ENCODE measurements at regions not wholly inside any gene's neighbourhood (a gene's known extent, or its start where the extent isn't known, plus 50 kb on each side); places are given as distances from the start of the nearest gene placed in this dataset.

DNA sequence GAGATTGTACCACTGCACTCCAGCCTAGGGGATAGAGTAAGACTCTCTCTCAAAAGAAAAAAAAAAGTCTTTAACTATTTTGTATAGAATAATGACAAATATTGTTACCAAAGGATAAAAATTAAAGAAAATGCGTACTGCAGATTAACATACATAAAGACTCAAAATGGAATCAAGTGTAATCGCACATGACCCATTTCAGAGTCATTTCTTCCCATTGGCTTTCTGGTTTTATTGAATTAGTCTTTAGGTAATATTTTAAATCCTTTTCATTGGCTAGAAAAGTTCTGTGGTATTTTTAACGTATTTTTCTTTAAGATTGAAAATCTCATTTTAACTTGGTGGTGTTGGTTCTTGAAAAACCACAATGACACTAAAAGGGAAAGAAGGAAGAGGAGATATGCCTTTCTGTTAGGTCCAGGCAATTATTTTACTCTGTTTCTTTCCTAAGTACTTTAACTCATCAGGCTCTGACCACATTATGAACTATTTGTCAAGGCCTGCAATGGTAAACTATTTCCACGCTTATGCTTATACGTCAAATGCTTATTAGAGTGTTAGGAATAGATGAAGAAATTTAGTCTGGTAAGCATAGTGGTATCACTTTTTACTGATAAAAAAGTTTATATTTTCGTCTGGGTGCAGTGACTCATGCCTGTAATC, 52.3 kb downstream of the PLEKHG1 start:
- DNase-seq, result no peak
- H3K27ac Mint-ChIP-seq, result no peak overlapping the region
- H3K4me3 Mint-ChIP-seq, result no peak overlapping the region
- no peaks in the 10 kb centered on the region for H3K27me3 Mint-ChIP-seq (ENCODE audit: low read depth, poor library complexity)
- TF ChIP-seq, protein P1, sequence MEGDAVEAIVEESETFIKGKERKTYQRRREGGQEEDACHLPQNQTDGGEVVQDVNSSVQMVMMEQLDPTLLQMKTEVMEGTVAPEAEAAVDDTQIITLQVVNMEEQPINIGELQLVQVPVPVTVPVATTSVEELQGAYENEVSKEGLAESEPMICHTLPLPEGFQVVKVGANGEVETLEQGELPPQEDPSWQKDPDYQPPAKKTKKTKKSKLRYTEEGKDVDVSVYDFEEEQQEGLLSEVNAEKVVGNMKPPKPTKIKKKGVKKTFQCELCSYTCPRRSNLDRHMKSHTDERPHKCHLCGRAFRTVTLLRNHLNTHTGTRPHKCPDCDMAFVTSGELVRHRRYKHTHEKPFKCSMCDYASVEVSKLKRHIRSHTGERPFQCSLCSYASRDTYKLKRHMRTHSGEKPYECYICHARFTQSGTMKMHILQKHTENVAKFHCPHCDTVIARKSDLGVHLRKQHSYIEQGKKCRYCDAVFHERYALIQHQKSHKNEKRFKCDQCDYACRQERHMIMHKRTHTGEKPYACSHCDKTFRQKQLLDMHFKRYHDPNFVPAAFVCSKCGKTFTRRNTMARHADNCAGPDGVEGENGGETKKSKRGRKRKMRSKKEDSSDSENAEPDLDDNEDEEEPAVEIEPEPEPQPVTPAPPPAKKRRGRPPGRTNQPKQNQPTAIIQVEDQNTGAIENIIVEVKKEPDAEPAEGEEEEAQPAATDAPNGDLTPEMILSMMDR (IDR thresholded peaks at IDR 0.05), result no peak
- no peaks in the 10 kb centered on the region for H3K9me3 Mint-ChIP-seq
- H3K4me1 Mint-ChIP-seq, result peaks cover 9% of the 10 kb centered on the region
- H3K36me3 Mint-ChIP-seq (ENCODE audit: low read depth), result no peaks in the 10 kb centered on the region

DNA sequence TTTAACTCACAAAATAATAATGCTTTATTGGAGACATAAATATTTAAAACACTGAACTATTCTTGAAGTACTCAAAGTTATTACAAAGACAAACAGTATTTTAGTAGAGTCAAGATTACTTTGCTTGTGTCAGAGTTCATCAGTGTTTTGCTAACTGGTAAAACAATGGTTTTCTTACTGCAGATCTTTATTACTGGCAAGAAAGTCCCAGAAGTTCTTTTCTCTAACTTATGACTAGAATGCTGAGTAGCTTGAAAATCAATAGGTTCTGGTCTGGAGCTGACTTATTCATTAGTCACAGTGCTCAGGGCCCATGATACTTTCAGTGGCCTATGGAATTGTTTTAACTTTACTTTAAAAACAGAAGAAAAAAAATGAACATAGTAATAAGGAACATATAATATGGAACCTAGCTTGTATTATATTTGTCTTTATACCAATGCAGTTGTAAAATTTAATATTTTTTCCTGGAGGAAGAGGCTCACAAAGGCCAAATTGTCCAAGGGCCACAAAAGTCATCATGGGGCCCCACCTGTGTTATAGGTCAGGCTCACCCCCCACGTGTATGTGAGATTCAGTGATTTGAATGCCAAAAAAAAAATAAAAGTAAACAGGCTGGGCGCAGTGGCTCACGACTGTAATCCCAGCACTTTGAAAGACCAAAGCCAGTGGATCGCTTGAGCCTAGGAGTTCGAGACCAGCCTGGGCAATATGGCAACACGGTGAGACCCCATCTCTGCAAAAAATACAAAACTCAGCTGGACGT, 53.3 kb downstream of the PLEKHG1 start:
- H3K36me3 Mint-ChIP-seq (ENCODE audit: low read depth), result no peaks in the 10 kb centered on the region
- no peak overlapping the region for H3K4me3 Mint-ChIP-seq
- no peaks in the 10 kb centered on the region for H3K9me3 Mint-ChIP-seq
- TF ChIP-seq, protein P1 (IDR thresholded peaks at IDR 0.05), result no peak
- no peak for DNase-seq
- no peak overlapping the region for H3K27ac Mint-ChIP-seq
- H3K4me1 Mint-ChIP-seq, result peaks cover 9% of the 10 kb centered on the region
- H3K27me3 Mint-ChIP-seq (ENCODE audit: low read depth, poor library complexity), result peaks cover 3% of the 10 kb centered on the region

DNA sequence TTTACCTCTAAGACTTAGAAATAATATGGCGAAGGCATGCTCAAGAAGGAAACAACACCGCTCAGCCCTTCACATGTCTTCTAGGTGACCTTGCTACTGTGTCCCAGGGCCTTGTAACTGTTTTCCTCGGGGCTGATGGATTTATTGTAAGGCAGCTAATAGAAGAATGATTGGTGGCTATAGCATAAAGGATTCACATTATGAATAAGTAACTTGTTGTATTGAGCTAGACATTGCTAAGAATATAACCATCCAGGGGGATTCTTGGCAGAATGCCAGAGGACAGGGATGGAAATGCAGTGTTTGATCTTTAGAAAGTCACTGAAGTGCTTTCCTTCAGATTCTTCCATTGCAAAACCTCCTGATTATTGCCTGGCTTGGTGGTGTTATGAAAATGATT, 54.9 kb downstream of the PLEKHG1 start:
- Mint-ChIP-seq H3K36me3 (ENCODE audit: low read depth) (no peaks in the 10 kb centered on the region), H3K4me1 (peaks cover 14% of the 10 kb centered on the region), H3K4me3 (no peak overlapping the region), H3K27ac (no peak overlapping the region), H3K9me3 (no peaks in the 10 kb centered on the region), H3K27me3 (ENCODE audit: low read depth, poor library complexity) (peaks cover 8% of the 10 kb centered on the region)
- TF ChIP-seq, protein P1 (IDR thresholded peaks at IDR 0.05), result no peak
- DNase-seq, result no peak

DNA sequence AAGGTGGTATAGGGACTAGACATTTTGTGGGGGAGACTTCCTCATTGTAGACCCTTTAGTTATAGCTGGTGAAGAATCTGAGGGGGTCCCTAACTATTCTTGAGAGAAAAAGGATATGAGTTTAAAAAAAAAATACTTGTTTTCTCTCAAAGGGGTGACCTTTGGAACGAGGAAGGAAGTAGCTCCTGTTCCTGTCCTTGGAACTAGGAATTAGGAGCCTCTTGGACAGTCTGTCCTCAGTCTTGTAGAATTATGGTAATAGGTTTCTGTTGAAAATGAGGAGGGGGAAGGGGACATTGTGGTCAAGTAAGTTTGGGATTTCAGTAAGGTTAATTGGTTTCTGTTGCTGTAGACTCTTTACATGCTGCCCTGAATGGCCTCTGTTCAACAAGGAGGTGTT, 56.5 kb downstream of the PLEKHG1 start:
- Mint-ChIP-seq H3K36me3 (ENCODE audit: low read depth) (no peaks in the 10 kb centered on the region), H3K27me3 (ENCODE audit: low read depth, poor library complexity) (peaks cover 8% of the 10 kb centered on the region), H3K27ac (no peak overlapping the region), H3K4me1 (peaks cover 5% of the 10 kb centered on the region), H3K9me3 (no peaks in the 10 kb centered on the region), H3K4me3 (no peak overlapping the region)
- no peak for DNase-seq
- TF ChIP-seq, protein P1 (IDR thresholded peaks at IDR 0.05), result no peak

DNA sequence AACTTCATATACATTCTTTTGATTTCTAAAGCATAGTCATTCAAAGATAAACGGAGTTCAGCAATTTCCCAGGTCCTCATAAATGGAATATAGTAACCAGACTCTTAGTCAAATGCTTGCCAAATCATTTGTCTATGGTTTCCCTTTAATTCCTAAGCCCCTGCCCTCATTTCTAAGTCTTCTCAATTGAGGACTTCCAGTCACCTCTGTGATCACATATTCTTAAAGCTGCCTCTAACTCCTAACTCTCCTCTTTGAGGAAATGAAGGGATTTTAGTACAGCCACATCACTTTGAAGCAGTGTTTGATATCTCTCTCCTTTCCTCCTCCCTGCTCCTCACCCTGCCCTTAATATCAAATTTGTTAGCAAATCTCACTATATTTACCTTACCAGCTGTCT, 58.7 kb downstream of the PLEKHG1 start:
- TF ChIP-seq, protein P1 (IDR thresholded peaks at IDR 0.05), result no peak
- Mint-ChIP-seq H3K9me3 (no peaks in the 10 kb centered on the region), H3K4me3 (no peak overlapping the region), H3K36me3 (ENCODE audit: low read depth) (peaks cover 16% of the 10 kb centered on the region), H3K4me1 (peaks cover 5% of the 10 kb centered on the region), H3K27me3 (ENCODE audit: low read depth, poor library complexity) (peaks cover 10% of the 10 kb centered on the region), H3K27ac (no peak overlapping the region)
- DNase-seq, result no peak
